ENCODE measurements at regions not wholly inside any gene's neighbourhood (a gene's known extent, or its start where the extent isn't known, plus 50 kb on each side); places are given as distances from the start of the nearest gene placed in this dataset.

GRCh38 chr3:105157067-105157765 lies 209.5 kb upstream of the ALCAM start:
- intact Hi-C loops (cut with micrococcal nuclease) = no loop called here
- no peaks in the 10 kb centered on the region for H3K27me3 Mint-ChIP-seq

GRCh38 chr3:105157766-105158085 lies 209.0 kb upstream of the ALCAM start:
- intact Hi-C loops (cut with micrococcal nuclease) = no loop called here
- Mint-ChIP-seq H3K27ac (no peak overlapping the region), H3K9me3 (no peaks in the 10 kb centered on the region), H3K36me3 (ENCODE audit: low read depth) (no peaks in the 10 kb centered on the region), H3K4me1 (ENCODE audit: low read depth) (peaks cover 6% of the 10 kb centered on the region), H3K27me3 (no peaks in the 10 kb centered on the region), H3K4me3 (no peak overlapping the region)

More at GRCh38 chr3:105157067-105157765, 209.5 kb upstream of the ALCAM start:
- no peaks in the 10 kb centered on the region for H3K9me3 Mint-ChIP-seq
- no peaks in the 10 kb centered on the region for H3K36me3 Mint-ChIP-seq (ENCODE audit: low read depth)
- no peak overlapping the region for H3K27ac Mint-ChIP-seq
- no peak overlapping the region for H3K4me3 Mint-ChIP-seq
- peaks cover 6% of the 10 kb centered on the region for H3K4me1 Mint-ChIP-seq (ENCODE audit: low read depth)

- Mint-ChIP-seq H3K27me3 (no peaks in the 10 kb centered on the region), H3K9me3 (no peaks in the 10 kb centered on the region), H3K36me3 (ENCODE audit: low read depth) (no peaks in the 10 kb centered on the region), H3K4me1 (ENCODE audit: low read depth) (peaks cover 6% of the 10 kb centered on the region), H3K4me3 (no peak overlapping the region), H3K27ac (no peak overlapping the region)
- intact Hi-C loops (cut with micrococcal nuclease) = no loop called here
These were observed 208.4 kb upstream of the ALCAM start for GRCh38 chr3:105158286-105158685.

- H3K36me3 Mint-ChIP-seq (ENCODE audit: low read depth) = no peaks in the 10 kb centered on the region
- intact Hi-C loops (cut with micrococcal nuclease) = no loop called here
- H3K4me1 Mint-ChIP-seq (ENCODE audit: low read depth) = peaks cover 6% of the 10 kb centered on the region
- H3K4me3 Mint-ChIP-seq = no peak overlapping the region
- no peaks in the 10 kb centered on the region for H3K9me3 Mint-ChIP-seq
- H3K27me3 Mint-ChIP-seq = no peaks in the 10 kb centered on the region
- no peak overlapping the region for H3K27ac Mint-ChIP-seq
These were observed 204.3 kb upstream of the ALCAM start for GRCh38 chr3:105162448-105162847.

GRCh38 chr3:105166893-105167292 lies 199.8 kb upstream of the ALCAM start:
- Mint-ChIP-seq H3K36me3 (ENCODE audit: low read depth) (no peaks in the 10 kb centered on the region), H3K9me3 (no peaks in the 10 kb centered on the region), H3K4me1 (ENCODE audit: low read depth) (no peaks in the 10 kb centered on the region), H3K27me3 (no peaks in the 10 kb centered on the region), H3K4me3 (no peak overlapping the region), H3K27ac (no peak overlapping the region)
- intact Hi-C loops (cut with micrococcal nuclease) = no loop called here

GRCh38 chr3:105170423-105170822 lies 196.3 kb upstream of the ALCAM start:
- H3K4me1 Mint-ChIP-seq (ENCODE audit: low read depth) = no peaks in the 10 kb centered on the region
- H3K36me3 Mint-ChIP-seq (ENCODE audit: low read depth) = no peaks in the 10 kb centered on the region
- intact Hi-C loops (cut with micrococcal nuclease) = no loop called here
- H3K27me3 Mint-ChIP-seq = no peaks in the 10 kb centered on the region
- H3K4me3 Mint-ChIP-seq = no peak overlapping the region
- no peak overlapping the region for H3K27ac Mint-ChIP-seq
- no peaks in the 10 kb centered on the region for H3K9me3 Mint-ChIP-seq

- H3K4me3 Mint-ChIP-seq = no peak overlapping the region
These were observed 192.6 kb upstream of the ALCAM start for GRCh38 chr3:105174017-105174615.

GRCh38 chr3:105177576-105177975 lies 189.1 kb upstream of the ALCAM start:
- intact Hi-C loops (cut with micrococcal nuclease) = no loop called here
- no peak overlapping the region for H3K4me3 Mint-ChIP-seq
- no peaks in the 10 kb centered on the region for H3K4me1 Mint-ChIP-seq (ENCODE audit: low read depth)
- no peak overlapping the region for H3K27ac Mint-ChIP-seq
- no peaks in the 10 kb centered on the region for H3K9me3 Mint-ChIP-seq
- peaks cover 3% of the 10 kb centered on the region for H3K27me3 Mint-ChIP-seq
- no peaks in the 10 kb centered on the region for H3K36me3 Mint-ChIP-seq (ENCODE audit: low read depth)

More at GRCh38 chr3:105174017-105174615, 192.6 kb upstream of the ALCAM start:
- Mint-ChIP-seq H3K4me1 (ENCODE audit: low read depth) (no peaks in the 10 kb centered on the region), H3K27ac (no peak overlapping the region), H3K27me3 (no peaks in the 10 kb centered on the region), H3K36me3 (ENCODE audit: low read depth) (no peaks in the 10 kb centered on the region), H3K9me3 (no peaks in the 10 kb centered on the region)
- intact Hi-C loops (cut with micrococcal nuclease) = no loop called here

- Mint-ChIP-seq H3K27ac (no peak overlapping the region), H3K36me3 (ENCODE audit: low read depth) (no peaks in the 10 kb centered on the region), H3K9me3 (no peaks in the 10 kb centered on the region), H3K4me3 (no peak overlapping the region), H3K27me3 (peaks cover 2% of the 10 kb centered on the region), H3K4me1 (ENCODE audit: low read depth) (no peaks in the 10 kb centered on the region)
- intact Hi-C loops (cut with micrococcal nuclease) = no loop called here
These were observed 179.4 kb upstream of the ALCAM start for GRCh38 chr3:105187344-105187743.

GRCh38 chr3:105195260-105195659 lies 171.4 kb upstream of the ALCAM start:
- no peak overlapping the region for H3K27ac Mint-ChIP-seq
- intact Hi-C loops (cut with micrococcal nuclease) = no loop called here
- H3K4me3 Mint-ChIP-seq = no peak overlapping the region
- H3K9me3 Mint-ChIP-seq = no peaks in the 10 kb centered on the region
- H3K4me1 Mint-ChIP-seq (ENCODE audit: low read depth) = no peaks in the 10 kb centered on the region
- H3K36me3 Mint-ChIP-seq (ENCODE audit: low read depth) = no peaks in the 10 kb centered on the region
- H3K27me3 Mint-ChIP-seq = no peaks in the 10 kb centered on the region

GRCh38 chr3:105197863-105198262 lies 168.8 kb upstream of the ALCAM start:
- peaks cover 5% of the 10 kb centered on the region for H3K9me3 Mint-ChIP-seq
- no peak overlapping the region for H3K4me3 Mint-ChIP-seq
- peaks cover under 1% of the 10 kb centered on the region for H3K27me3 Mint-ChIP-seq
- no peak overlapping the region for H3K27ac Mint-ChIP-seq
- intact Hi-C loops (cut with micrococcal nuclease) = no loop called here
- no peaks in the 10 kb centered on the region for H3K36me3 Mint-ChIP-seq (ENCODE audit: low read depth)
- no peaks in the 10 kb centered on the region for H3K4me1 Mint-ChIP-seq (ENCODE audit: low read depth)

- no peak overlapping the region for H3K27ac Mint-ChIP-seq
- intact Hi-C loops (cut with micrococcal nuclease) = no loop called here
These were observed 167.5 kb upstream of the ALCAM start for GRCh38 chr3:105199217-105199616.

GRCh38 chr3:105210141-105210540 lies 156.6 kb upstream of the ALCAM start:
- Mint-ChIP-seq H3K27me3 (no peaks in the 10 kb centered on the region), H3K4me1 (ENCODE audit: low read depth) (no peaks in the 10 kb centered on the region), H3K36me3 (ENCODE audit: low read depth) (no peaks in the 10 kb centered on the region), H3K27ac (no peak overlapping the region), H3K4me3 (no peak overlapping the region), H3K9me3 (no peaks in the 10 kb centered on the region)
- intact Hi-C loops (cut with micrococcal nuclease) = no loop called here

More at GRCh38 chr3:105199217-105199616, 167.5 kb upstream of the ALCAM start:
- Mint-ChIP-seq H3K27me3 (peaks cover 4% of the 10 kb centered on the region), H3K4me3 (no peak overlapping the region), H3K4me1 (ENCODE audit: low read depth) (no peaks in the 10 kb centered on the region), H3K9me3 (peaks cover 12% of the 10 kb centered on the region), H3K36me3 (ENCODE audit: low read depth) (no peaks in the 10 kb centered on the region)

- no peaks in the 10 kb centered on the region for H3K36me3 Mint-ChIP-seq (ENCODE audit: low read depth)
- intact Hi-C loops (cut with micrococcal nuclease) = no loop called here
- no peaks in the 10 kb centered on the region for H3K4me1 Mint-ChIP-seq (ENCODE audit: low read depth)
- H3K27ac Mint-ChIP-seq = no peak overlapping the region
- H3K27me3 Mint-ChIP-seq = no peaks in the 10 kb centered on the region
- no peak overlapping the region for H3K4me3 Mint-ChIP-seq
- H3K9me3 Mint-ChIP-seq = no peaks in the 10 kb centered on the region
These were observed 152.1 kb upstream of the ALCAM start for GRCh38 chr3:105214590-105214989.

GRCh38 chr3:105222568-105223093 lies 144.1 kb upstream of the ALCAM start:
- intact Hi-C loops (cut with micrococcal nuclease) = no loop called here
- no peaks in the 10 kb centered on the region for H3K36me3 Mint-ChIP-seq (ENCODE audit: low read depth)
- no peaks in the 10 kb centered on the region for H3K27me3 Mint-ChIP-seq
- H3K4me3 Mint-ChIP-seq = no peak overlapping the region
- H3K27ac Mint-ChIP-seq = no peak overlapping the region
- H3K4me1 Mint-ChIP-seq (ENCODE audit: low read depth) = no peaks in the 10 kb centered on the region
- H3K9me3 Mint-ChIP-seq = no peaks in the 10 kb centered on the region

All from dendritic cell treated with granulocyte-macrophage colony-stimulating factor and Interleukin-4, amounts not matched to agents 40 ng/mL and 50 ng/mL, for 4 days (primary cell).